Neural cell (in vitro differentiated cells): ENCODE measurements at regions not wholly inside any gene's neighbourhood (a gene's known extent, or its start where the extent isn't known, plus 50 kb on each side); places are given as distances from the start of the nearest gene placed in this dataset.

Source experiments
- H2AFZ ChIP-seq: fragments of 200-600, 300-800 bp; sonication (generic), shearing (Covaris generic); 2 replicates; pipeline ENCODE4 v1.6.0; 2014; ENCODE audit warnings: low read depth, mild to moderate bottlenecking, antibody characterized with exemption, low read length, moderate library complexity
- H3F3A ChIP-seq: fragments of 200-600 bp; shearing (Covaris generic); 2 replicates; pipeline ENCODE4 v1.6.1; 2016; ENCODE audit warnings: mild to moderate bottlenecking, moderate library complexity, mixed read lengths, antibody characterized with exemption, low read length; ENCODE audit not compliant: insufficient read depth, poor library complexity, severe bottlenecking
- H3K27ac ChIP-seq: fragments of 200-600, 300-800 bp; sonication (generic), shearing (Covaris generic); 2 replicates; pipeline ENCODE4 v1.5.1; 2014; ENCODE audit warnings: mild to moderate bottlenecking, low read length, moderate library complexity
- H3K27me3 ChIP-seq: fragments of 300-800, 200-600 bp; sonication (generic), shearing (Covaris generic); 2 replicates; pipeline ENCODE4 v1.6.0; 2014; ENCODE audit warnings: mild to moderate bottlenecking, low read depth, low read length, moderate library complexity; ENCODE audit not compliant: insufficient read depth
- H3K36me3 ChIP-seq: fragments of 300-800, 200-600 bp; sonication (generic), shearing (Covaris generic); 2 replicates; pipeline ENCODE4 v1.5.1; 2014; ENCODE audit warnings: mild to moderate bottlenecking, antibody characterized with exemption, low read length, moderate library complexity; ENCODE audit not compliant: insufficient read depth
- H3K4me2 ChIP-seq: fragments of 300-800, 200-600 bp; sonication (generic), shearing (Covaris generic); 2 replicates; pipeline ENCODE4 v1.6.0; 2014; ENCODE audit warnings: mild to moderate bottlenecking, low read length
- H3K4me3 ChIP-seq: fragments of 300-800, 200-600 bp; sonication (generic), shearing (Covaris generic); 2 replicates; pipeline ENCODE4 v1.5.1; 2014; ENCODE audit warnings: mild to moderate bottlenecking, low read length, moderate library complexity
- H3K79me2 ChIP-seq: fragments of 200-600 bp; shearing (Covaris generic); replicated peaks from 2 replicates; pipeline ENCODE4 v1.6.0; 2014; ENCODE audit warnings: mild to moderate bottlenecking, low read length, moderate library complexity; ENCODE audit not compliant: insufficient read depth
- H3K9ac ChIP-seq: fragments of 300-800, 200-600 bp; sonication (generic), shearing (Covaris generic); 2 replicates; pipeline ENCODE4 v1.6.1; 2016; ENCODE audit warnings: mild to moderate bottlenecking, low read length, mixed read lengths
- H3K9me2 ChIP-seq: fragments of 200-600 bp; shearing (Covaris generic); 2 replicates; pipeline ENCODE4 v1.6.1; 2016; ENCODE audit warnings: mild to moderate bottlenecking, low read length, mixed read lengths; ENCODE audit not compliant: insufficient read depth
- H3K9me3 ChIP-seq: fragments of 200-600, 300-800 bp; sonication (generic), shearing (Covaris generic); 2 replicates; pipeline ENCODE4 v1.6.1; 2016; ENCODE audit warnings: mild to moderate bottlenecking, mixed run types, low read length, moderate library complexity, mixed read lengths
- H4K20me1 ChIP-seq: fragments of 200-600 bp; shearing (Covaris generic); 2 replicates; pipeline ENCODE4 v1.6.1; 2016; ENCODE audit warnings: mild to moderate bottlenecking, mixed run types; ENCODE audit not compliant: insufficient read depth
- EP300 ChIP-seq: fragments of 450-650 bp; conservative IDR thresholded peaks from 2 replicates; pipeline ENCODE4 v1.6.1; 2014; ENCODE audit warnings: antibody characterized with exemption, mild to moderate bottlenecking, moderate library complexity; ENCODE audit not compliant: poor library complexity, severe bottlenecking
- EZH2 ChIP-seq: fragments of 200-600, 300-800 bp; shearing (Covaris generic), sonication (generic); IDR thresholded peaks from 2 replicates; pipeline ENCODE4 v1.6.1; 2014; ENCODE audit warnings: antibody characterized with exemption, low read length, borderline replicate concordance, mild to moderate bottlenecking; ENCODE audit not compliant: insufficient read depth, poor library complexity, severe bottlenecking
- MXI1 ChIP-seq: fragments of 450-650 bp; conservative IDR thresholded peaks from 2 replicates; pipeline ENCODE4 v1.6.1; 2014; ENCODE audit warnings: antibody characterized with exemption, mild to moderate bottlenecking; ENCODE audit not compliant: poor library complexity, severe bottlenecking
- POLR2AphosphoS5 ChIP-seq: IDR thresholded peaks from 2 replicates; pipeline ENCODE4 v1.6.1; 2012
- RAD21 ChIP-seq: fragments of 450-650 bp; conservative IDR thresholded peaks from 2 replicates; pipeline ENCODE4 v1.6.1; 2014; ENCODE audit warnings: antibody characterized with exemption, mild to moderate bottlenecking, moderate library complexity
- SMC3 ChIP-seq: fragments of 450-650 bp; conservative IDR thresholded peaks from 2 replicates; pipeline ENCODE4 v1.6.1; 2014; ENCODE audit warnings: antibody characterized with exemption, mild to moderate bottlenecking, moderate library complexity; ENCODE audit not compliant: poor library complexity
- TAF1 ChIP-seq: IDR thresholded peaks from 2 replicates; pipeline ENCODE4 v1.6.1; 2012; ENCODE audit warnings: low read depth
- TF ChIP-seq, protein P1 (sequence below): fragments of 450-650 bp; IDR thresholded peaks from 2 replicates; pipeline ENCODE4 v1.5.1; 2014; ENCODE audit warnings: antibody characterized with exemption, mild to moderate bottlenecking, moderate library complexity; ENCODE audit not compliant: poor library complexity, severe bottlenecking
- TF ChIP-seq, protein P2 (sequence below): IDR thresholded peaks from 2 replicates; pipeline ENCODE4 v1.6.1; 2012; ENCODE audit warnings: borderline replicate concordance

DNA sequence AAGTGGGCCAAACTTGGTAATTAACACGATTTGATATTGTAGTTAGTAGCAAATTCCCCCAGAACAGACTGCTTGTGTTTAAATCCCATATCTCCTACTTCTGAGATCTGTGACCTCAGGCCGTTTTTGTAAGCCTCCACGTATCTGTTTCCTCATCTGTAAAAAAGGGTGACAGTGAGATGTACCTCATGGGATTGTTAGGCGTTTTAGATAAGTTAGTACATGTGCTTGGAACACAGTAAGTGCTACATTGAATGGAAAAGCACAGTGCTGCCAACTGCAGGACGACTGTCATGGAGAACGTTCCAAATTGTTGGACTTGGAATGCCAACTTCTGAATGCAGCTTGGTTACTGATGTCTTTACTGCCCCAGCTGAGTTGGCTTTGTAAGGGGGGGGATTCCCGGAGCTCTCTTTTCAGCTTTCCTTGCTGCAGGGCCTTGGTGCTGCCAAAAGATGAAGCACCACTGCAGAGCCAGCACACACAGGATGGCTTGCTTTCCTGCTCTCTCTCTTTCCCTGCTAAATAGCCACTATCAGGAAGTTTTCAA, 108.6 kb downstream of the OPN5 start (continued):
- TF ChIP-seq, protein P1, sequence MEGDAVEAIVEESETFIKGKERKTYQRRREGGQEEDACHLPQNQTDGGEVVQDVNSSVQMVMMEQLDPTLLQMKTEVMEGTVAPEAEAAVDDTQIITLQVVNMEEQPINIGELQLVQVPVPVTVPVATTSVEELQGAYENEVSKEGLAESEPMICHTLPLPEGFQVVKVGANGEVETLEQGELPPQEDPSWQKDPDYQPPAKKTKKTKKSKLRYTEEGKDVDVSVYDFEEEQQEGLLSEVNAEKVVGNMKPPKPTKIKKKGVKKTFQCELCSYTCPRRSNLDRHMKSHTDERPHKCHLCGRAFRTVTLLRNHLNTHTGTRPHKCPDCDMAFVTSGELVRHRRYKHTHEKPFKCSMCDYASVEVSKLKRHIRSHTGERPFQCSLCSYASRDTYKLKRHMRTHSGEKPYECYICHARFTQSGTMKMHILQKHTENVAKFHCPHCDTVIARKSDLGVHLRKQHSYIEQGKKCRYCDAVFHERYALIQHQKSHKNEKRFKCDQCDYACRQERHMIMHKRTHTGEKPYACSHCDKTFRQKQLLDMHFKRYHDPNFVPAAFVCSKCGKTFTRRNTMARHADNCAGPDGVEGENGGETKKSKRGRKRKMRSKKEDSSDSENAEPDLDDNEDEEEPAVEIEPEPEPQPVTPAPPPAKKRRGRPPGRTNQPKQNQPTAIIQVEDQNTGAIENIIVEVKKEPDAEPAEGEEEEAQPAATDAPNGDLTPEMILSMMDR, result no peak
- TF ChIP-seq POLR2AphosphoS5 (no peak), EZH2 (no peak), SMC3 (no peak)

DNA sequence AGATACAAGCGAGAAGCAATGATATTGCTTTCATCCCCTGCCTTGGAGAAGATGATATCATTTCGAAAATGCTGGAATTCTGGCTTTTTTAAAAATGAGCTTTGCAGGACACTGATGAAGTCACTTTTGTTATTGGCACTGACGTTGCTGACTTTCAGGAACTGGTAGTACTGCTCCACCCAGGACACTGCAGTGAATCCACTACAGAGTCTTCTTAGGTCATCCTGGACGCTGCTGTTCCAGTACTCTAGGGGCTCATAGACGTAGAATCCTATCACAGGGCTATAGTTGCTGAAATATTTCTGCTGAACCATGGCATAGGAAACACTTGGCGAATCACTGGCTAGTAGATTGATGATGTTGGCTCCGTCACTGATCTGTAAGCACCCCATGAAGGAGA, 97.2 kb downstream of the OPN5 start:
- H3K9ac ChIP-seq, result no peak overlapping the region
- H3K4me3 ChIP-seq, result no peak overlapping the region
- H3K9me2 ChIP-seq, result no peaks in the 10 kb centered on the region
- H3K9me3 ChIP-seq, result no peaks in the 10 kb centered on the region
- no peak overlapping the region for H2AFZ ChIP-seq
- H3K27ac ChIP-seq, result no peak overlapping the region
- no peaks in the 10 kb centered on the region for H4K20me1 ChIP-seq
- H3K79me2 ChIP-seq, result no peaks in the 10 kb centered on the region
- H3K4me2 ChIP-seq, result no peak overlapping the region
- no peaks in the 10 kb centered on the region for H3F3A ChIP-seq
- H3K36me3 ChIP-seq, result no peaks in the 10 kb centered on the region
- H3K27me3 ChIP-seq, result no peaks in the 10 kb centered on the region
- TF ChIP-seq POLR2AphosphoS5 (no peak), EP300 (no peak), MXI1 (no peak), RAD21 (no peak), TAF1 (no peak), SMC3 (no peak), EZH2 (no peak)
- TF ChIP-seq, protein P1, result no peak
- TF ChIP-seq, protein P2, sequence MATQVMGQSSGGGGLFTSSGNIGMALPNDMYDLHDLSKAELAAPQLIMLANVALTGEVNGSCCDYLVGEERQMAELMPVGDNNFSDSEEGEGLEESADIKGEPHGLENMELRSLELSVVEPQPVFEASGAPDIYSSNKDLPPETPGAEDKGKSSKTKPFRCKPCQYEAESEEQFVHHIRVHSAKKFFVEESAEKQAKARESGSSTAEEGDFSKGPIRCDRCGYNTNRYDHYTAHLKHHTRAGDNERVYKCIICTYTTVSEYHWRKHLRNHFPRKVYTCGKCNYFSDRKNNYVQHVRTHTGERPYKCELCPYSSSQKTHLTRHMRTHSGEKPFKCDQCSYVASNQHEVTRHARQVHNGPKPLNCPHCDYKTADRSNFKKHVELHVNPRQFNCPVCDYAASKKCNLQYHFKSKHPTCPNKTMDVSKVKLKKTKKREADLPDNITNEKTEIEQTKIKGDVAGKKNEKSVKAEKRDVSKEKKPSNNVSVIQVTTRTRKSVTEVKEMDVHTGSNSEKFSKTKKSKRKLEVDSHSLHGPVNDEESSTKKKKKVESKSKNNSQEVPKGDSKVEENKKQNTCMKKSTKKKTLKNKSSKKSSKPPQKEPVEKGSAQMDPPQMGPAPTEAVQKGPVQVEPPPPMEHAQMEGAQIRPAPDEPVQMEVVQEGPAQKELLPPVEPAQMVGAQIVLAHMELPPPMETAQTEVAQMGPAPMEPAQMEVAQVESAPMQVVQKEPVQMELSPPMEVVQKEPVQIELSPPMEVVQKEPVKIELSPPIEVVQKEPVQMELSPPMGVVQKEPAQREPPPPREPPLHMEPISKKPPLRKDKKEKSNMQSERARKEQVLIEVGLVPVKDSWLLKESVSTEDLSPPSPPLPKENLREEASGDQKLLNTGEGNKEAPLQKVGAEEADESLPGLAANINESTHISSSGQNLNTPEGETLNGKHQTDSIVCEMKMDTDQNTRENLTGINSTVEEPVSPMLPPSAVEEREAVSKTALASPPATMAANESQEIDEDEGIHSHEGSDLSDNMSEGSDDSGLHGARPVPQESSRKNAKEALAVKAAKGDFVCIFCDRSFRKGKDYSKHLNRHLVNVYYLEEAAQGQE, result no peak
